ENCODE measurements at regions not wholly inside any gene's neighbourhood (a gene's known extent, or its start where the extent isn't known, plus 50 kb on each side); places are given as distances from the start of the nearest gene placed in this dataset.

DNA sequence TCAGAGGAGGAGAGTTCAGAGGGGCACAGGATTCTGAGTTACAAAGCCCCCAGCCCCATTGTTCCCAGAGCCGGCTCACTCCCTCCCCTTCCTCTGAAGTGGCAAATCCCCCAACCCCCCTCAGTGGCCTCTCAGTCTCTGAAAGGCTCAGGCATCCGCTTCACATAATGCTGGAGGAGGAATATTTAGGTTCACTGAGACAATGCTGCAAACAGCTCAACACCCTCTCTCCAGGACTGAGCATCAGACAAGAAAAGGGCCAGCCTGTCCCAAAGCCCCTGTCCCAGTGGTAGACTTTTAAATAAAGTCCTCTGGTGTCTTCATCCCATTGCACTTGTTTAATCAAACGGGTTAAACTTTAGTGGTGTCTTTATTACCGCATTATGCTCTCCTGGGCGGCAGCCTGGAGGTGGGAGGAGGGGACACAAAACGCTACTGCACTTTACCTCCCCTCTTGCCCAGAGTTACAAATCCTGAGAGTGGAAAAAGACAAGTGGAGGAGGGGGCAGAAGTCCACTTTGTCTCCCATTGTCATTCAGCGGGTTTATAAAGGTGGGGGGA lies 257.9 kb downstream of the FGFR2 start:
- no peak overlapping the region for H3K9ac ChIP-seq (ENCODE audit: control insufficient read depth, insufficient read depth, low read length)
- CTCF ChIA-PET: no interaction called here
- H3K9me3 ChIP-seq (replicated peaks; ENCODE audit: control insufficient read depth, insufficient read depth, low read length): no peaks in the 10 kb centered on the region
- H2AFZ ChIP-seq (ENCODE audit: control insufficient read depth, low read depth, low read length): no peak overlapping the region
- POLR2A ChIA-PET: no interaction called here
- ATAC-seq (no peak), DNase-seq (ENCODE audit: low read depth, low spot score) (no peak), FAIRE-seq (no peak)
- no peak overlapping the region for H3K4me3 ChIP-seq
- in situ Hi-C loops (cut with MboI) (no loop called here), intact Hi-C loops (cut with micrococcal nuclease; ENCODE audit: unreplicated experiment) (no loop called here)
- WGBS (ENCODE audit: insufficient coverage, insufficient replicate concordance, low lambda C conversion rate, missing lambda C conversion rate): 42% methylated on average over 7 of the region's 7 CpGs
- no TSS peak for BruUV-seq (replicated peaks)
- SMC1A ChIA-PET (ENCODE audit: uncharacterized antibody, unreplicated experiment): no interaction called here
- no peaks in the 10 kb centered on the region for H3K4me1 ChIP-seq (ENCODE audit: control insufficient read depth, insufficient read depth, low read length)
- H3K36me3 ChIP-seq (ENCODE audit: control insufficient read depth in 2 of 2, insufficient read depth in 2 of 2, low read length in 1 of 2): no peaks in the 10 kb centered on the region
- RAD21 ChIA-PET (ENCODE audit: unreplicated experiment): no interaction called here
- H3K27ac ChIP-seq (ENCODE audit: control insufficient read depth, insufficient read depth): no peak overlapping the region
- H3K79me2 ChIP-seq (ENCODE audit: control insufficient read depth, insufficient read depth, low read length): no peaks in the 10 kb centered on the region
- no peak overlapping the region for H3K4me2 ChIP-seq (ENCODE audit: control insufficient read depth, insufficient read depth)
- no peaks in the 10 kb centered on the region for H4K20me1 ChIP-seq (ENCODE audit: control insufficient read depth, insufficient read depth)
- H3K27me3 ChIP-seq (replicated peaks in 1 of 2; ENCODE audit: control insufficient read depth in 2 of 2, insufficient read depth in 2 of 2, low read length in 1 of 2): no peaks in the 10 kb centered on the region
- TF ChIP-seq, protein P1, sequence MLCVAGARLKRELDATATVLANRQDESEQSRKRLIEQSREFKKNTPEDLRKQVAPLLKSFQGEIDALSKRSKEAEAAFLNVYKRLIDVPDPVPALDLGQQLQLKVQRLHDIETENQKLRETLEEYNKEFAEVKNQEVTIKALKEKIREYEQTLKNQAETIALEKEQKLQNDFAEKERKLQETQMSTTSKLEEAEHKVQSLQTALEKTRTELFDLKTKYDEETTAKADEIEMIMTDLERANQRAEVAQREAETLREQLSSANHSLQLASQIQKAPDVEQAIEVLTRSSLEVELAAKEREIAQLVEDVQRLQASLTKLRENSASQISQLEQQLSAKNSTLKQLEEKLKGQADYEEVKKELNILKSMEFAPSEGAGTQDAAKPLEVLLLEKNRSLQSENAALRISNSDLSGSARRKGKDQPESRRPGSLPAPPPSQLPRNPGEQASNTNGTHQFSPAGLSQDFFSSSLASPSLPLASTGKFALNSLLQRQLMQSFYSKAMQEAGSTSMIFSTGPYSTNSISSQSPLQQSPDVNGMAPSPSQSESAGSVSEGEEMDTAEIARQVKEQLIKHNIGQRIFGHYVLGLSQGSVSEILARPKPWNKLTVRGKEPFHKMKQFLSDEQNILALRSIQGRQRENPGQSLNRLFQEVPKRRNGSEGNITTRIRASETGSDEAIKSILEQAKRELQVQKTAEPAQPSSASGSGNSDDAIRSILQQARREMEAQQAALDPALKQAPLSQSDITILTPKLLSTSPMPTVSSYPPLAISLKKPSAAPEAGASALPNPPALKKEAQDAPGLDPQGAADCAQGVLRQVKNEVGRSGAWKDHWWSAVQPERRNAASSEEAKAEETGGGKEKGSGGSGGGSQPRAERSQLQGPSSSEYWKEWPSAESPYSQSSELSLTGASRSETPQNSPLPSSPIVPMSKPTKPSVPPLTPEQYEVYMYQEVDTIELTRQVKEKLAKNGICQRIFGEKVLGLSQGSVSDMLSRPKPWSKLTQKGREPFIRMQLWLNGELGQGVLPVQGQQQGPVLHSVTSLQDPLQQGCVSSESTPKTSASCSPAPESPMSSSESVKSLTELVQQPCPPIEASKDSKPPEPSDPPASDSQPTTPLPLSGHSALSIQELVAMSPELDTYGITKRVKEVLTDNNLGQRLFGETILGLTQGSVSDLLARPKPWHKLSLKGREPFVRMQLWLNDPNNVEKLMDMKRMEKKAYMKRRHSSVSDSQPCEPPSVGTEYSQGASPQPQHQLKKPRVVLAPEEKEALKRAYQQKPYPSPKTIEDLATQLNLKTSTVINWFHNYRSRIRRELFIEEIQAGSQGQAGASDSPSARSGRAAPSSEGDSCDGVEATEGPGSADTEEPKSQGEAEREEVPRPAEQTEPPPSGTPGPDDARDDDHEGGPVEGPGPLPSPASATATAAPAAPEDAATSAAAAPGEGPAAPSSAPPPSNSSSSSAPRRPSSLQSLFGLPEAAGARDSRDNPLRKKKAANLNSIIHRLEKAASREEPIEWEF (IDR thresholded peaks at IDR 0.05; ENCODE audit: insufficient replicate concordance, low read depth, low read length): no peak
- no peak for TF ChIP-seq YY1 (IDR thresholded peaks at IDR 0.05; ENCODE audit: low read depth, low read length)
- no peak for TF ChIP-seq TBL1XR1 (IDR thresholded peaks at IDR 0.05; ENCODE audit: low read depth, low read length)
- no peak for TF ChIP-seq SMAD1 (IDR thresholded peaks at IDR 0.05; ENCODE audit: low read depth, partially characterized antibody)
- no peak for TF ChIP-seq POLR2AphosphoS5 (IDR thresholded peaks at IDR 0.05; ENCODE audit: low read length)
- TF ChIP-seq, protein P2, sequence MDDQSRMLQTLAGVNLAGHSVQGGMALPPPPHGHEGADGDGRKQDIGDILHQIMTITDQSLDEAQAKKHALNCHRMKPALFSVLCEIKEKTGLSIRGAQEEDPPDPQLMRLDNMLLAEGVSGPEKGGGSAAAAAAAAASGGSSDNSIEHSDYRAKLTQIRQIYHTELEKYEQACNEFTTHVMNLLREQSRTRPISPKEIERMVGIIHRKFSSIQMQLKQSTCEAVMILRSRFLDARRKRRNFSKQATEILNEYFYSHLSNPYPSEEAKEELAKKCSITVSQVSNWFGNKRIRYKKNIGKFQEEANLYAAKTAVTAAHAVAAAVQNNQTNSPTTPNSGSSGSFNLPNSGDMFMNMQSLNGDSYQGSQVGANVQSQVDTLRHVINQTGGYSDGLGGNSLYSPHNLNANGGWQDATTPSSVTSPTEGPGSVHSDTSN (IDR thresholded peaks at IDR 0.05; ENCODE audit: insufficient replicate concordance, low read depth, low read length): no peak
- TF ChIP-seq SMARCA5 (IDR thresholded peaks at IDR 0.05): no peak
- TF ChIP-seq, protein P3, sequence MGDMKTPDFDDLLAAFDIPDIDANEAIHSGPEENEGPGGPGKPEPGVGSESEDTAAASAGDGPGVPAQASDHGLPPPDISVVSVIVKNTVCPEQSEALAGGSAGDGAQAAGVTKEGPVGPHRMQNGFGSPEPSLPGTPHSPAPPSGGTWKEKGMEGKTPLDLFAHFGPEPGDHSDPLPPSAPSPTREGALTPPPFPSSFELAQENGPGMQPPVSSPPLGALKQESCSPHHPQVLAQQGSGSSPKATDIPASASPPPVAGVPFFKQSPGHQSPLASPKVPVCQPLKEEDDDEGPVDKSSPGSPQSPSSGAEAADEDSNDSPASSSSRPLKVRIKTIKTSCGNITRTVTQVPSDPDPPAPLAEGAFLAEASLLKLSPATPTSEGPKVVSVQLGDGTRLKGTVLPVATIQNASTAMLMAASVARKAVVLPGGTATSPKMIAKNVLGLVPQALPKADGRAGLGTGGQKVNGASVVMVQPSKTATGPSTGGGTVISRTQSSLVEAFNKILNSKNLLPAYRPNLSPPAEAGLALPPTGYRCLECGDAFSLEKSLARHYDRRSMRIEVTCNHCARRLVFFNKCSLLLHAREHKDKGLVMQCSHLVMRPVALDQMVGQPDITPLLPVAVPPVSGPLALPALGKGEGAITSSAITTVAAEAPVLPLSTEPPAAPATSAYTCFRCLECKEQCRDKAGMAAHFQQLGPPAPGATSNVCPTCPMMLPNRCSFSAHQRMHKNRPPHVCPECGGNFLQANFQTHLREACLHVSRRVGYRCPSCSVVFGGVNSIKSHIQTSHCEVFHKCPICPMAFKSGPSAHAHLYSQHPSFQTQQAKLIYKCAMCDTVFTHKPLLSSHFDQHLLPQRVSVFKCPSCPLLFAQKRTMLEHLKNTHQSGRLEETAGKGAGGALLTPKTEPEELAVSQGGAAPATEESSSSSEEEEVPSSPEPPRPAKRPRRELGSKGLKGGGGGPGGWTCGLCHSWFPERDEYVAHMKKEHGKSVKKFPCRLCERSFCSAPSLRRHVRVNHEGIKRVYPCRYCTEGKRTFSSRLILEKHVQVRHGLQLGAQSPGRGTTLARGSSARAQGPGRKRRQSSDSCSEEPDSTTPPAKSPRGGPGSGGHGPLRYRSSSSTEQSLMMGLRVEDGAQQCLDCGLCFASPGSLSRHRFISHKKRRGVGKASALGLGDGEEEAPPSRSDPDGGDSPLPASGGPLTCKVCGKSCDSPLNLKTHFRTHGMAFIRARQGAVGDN (IDR thresholded peaks at IDR 0.05): no peak
- no peak for TF ChIP-seq NR2C1 (IDR thresholded peaks at IDR 0.05)
- no peak for TF ChIP-seq TARDBP (IDR thresholded peaks at IDR 0.05; ENCODE audit: borderline replicate concordance)
- TF ChIP-seq, protein P4, sequence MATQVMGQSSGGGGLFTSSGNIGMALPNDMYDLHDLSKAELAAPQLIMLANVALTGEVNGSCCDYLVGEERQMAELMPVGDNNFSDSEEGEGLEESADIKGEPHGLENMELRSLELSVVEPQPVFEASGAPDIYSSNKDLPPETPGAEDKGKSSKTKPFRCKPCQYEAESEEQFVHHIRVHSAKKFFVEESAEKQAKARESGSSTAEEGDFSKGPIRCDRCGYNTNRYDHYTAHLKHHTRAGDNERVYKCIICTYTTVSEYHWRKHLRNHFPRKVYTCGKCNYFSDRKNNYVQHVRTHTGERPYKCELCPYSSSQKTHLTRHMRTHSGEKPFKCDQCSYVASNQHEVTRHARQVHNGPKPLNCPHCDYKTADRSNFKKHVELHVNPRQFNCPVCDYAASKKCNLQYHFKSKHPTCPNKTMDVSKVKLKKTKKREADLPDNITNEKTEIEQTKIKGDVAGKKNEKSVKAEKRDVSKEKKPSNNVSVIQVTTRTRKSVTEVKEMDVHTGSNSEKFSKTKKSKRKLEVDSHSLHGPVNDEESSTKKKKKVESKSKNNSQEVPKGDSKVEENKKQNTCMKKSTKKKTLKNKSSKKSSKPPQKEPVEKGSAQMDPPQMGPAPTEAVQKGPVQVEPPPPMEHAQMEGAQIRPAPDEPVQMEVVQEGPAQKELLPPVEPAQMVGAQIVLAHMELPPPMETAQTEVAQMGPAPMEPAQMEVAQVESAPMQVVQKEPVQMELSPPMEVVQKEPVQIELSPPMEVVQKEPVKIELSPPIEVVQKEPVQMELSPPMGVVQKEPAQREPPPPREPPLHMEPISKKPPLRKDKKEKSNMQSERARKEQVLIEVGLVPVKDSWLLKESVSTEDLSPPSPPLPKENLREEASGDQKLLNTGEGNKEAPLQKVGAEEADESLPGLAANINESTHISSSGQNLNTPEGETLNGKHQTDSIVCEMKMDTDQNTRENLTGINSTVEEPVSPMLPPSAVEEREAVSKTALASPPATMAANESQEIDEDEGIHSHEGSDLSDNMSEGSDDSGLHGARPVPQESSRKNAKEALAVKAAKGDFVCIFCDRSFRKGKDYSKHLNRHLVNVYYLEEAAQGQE (IDR thresholded peaks at IDR 0.05; ENCODE audit: low read depth, low read length): no peak

Measured in GM12878 (cell line).